Fibroblast of villous mesenchyme (primary cell): ENCODE measurements at regions not wholly inside any gene's neighbourhood (a gene's known extent, or its start where the extent isn't known, plus 50 kb on each side); places are given as distances from the start of the nearest gene placed in this dataset.

Experiments
- DNase-seq: peaks from one replicate; pipeline ENCODE4 v3.0.0-alpha.2; 2010; ENCODE audit warnings: low read depth
- H3K4me3 ChIP-seq: 2 replicates; pipeline ENCODE4 v1.5.1; 2011; ENCODE audit warnings: low read depth, mild to moderate bottlenecking, low read length
- CTCF ChIP-seq: IDR thresholded peaks from 2 replicates; pipeline ENCODE4 v1.5.1; 2012; ENCODE audit warnings: low read depth, mild to moderate bottlenecking, low read length; ENCODE audit not compliant: insufficient read depth

GRCh38 chr3:167884481-167884880 is 149.0 kb downstream of the SERPINI1 start:
- no peak for TF ChIP-seq CTCF
- DNase-seq, result no peak
- no peak overlapping the region for H3K4me3 ChIP-seq

- H3K4me3 ChIP-seq, result no peak overlapping the region
- no peak for DNase-seq
- TF ChIP-seq CTCF, result no peak
Measured at GRCh38 chr3:167883452-167883851, 147.9 kb downstream of the SERPINI1 start.

- no peak overlapping the region for H3K4me3 ChIP-seq
- TF ChIP-seq CTCF, result peak; percentile 62
- peak; percentile 69 for DNase-seq
Measured at GRCh38 chr3:167882057-167882667, 146.6 kb downstream of the SERPINI1 start.

- no peak overlapping the region for H3K4me3 ChIP-seq
- DNase-seq, result no peak
- TF ChIP-seq CTCF, result no peak
Measured at GRCh38 chr3:167880183-167880582, 144.7 kb downstream of the SERPINI1 start.

- no peak for TF ChIP-seq CTCF
- peak; percentile 73 for DNase-seq
Measured at GRCh38 chr3:167876620-167877281, 141.2 kb downstream of the SERPINI1 start.

More at GRCh38 chr3:167876620-167877281, 141.2 kb downstream of the SERPINI1 start:
- H3K4me3 ChIP-seq, result no peak overlapping the region
